ENCODE measurements at regions not wholly inside any gene's neighbourhood (a gene's known extent, or its start where the extent isn't known, plus 50 kb on each side); places are given as distances from the start of the nearest gene placed in this dataset.
"Not testable (repeated sequence)": the region's sequence is repeated elsewhere in the genome, so short reads cannot be mapped to it uniquely, and the experiment has no call there.

- H3K4me1 Mint-ChIP-seq (ENCODE audit: low read depth) = no peaks in the 10 kb centered on the region
- no peaks in the 10 kb centered on the region for H3K36me3 Mint-ChIP-seq (ENCODE audit: insufficient read depth)
- DNase-seq (ENCODE audit: low spot score, unreplicated experiment) = no peak
- H3K9me3 Mint-ChIP-seq (ENCODE audit: low read depth) = peaks cover 3% of the 10 kb centered on the region
- H3K27me3 Mint-ChIP-seq = no peaks in the 10 kb centered on the region
- H3K27ac Mint-ChIP-seq = no peak overlapping the region
- no peak overlapping the region for H3K4me3 Mint-ChIP-seq (ENCODE audit: low read depth)
- TF ChIP-seq CTCF (IDR thresholded peaks at IDR 0.05; ENCODE audit: unreplicated experiment) = no peak
These were observed 444.8 kb downstream of the MAT2B start for GRCh38 chr5:163950248-163950647.

GRCh38 chr5:163951069-163951468 lies 445.6 kb downstream of the MAT2B start:
- Mint-ChIP-seq H3K4me3 (ENCODE audit: low read depth) (no peak overlapping the region), H3K27ac (no peak overlapping the region), H3K4me1 (ENCODE audit: low read depth) (no peaks in the 10 kb centered on the region), H3K27me3 (no peaks in the 10 kb centered on the region), H3K9me3 (ENCODE audit: low read depth) (peaks cover 3% of the 10 kb centered on the region), H3K36me3 (ENCODE audit: insufficient read depth) (no peaks in the 10 kb centered on the region)
- no peak for TF ChIP-seq CTCF (IDR thresholded peaks at IDR 0.05; ENCODE audit: unreplicated experiment)
- no peak for DNase-seq (ENCODE audit: low spot score, unreplicated experiment)

DNA sequence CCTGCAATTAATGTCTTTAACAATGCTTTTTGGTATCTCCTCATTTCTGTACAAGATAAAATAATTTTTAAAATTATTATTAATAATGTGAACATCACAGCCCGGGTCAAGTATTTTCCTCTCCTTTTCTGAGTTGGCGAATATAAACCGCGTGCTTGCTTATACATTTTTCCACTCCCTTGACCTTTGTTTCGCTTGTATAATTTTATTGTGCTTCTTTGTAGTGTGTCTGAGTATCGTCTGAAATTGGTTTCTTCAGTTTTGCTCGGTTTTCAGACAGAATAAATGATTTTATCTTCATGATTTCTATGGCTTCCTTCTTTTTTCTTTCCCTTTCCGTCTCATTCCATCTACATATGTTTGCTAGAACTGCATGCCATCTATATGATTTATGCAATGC lies 448.5 kb downstream of the MAT2B start:
- TF ChIP-seq CTCF (IDR thresholded peaks at IDR 0.05; ENCODE audit: unreplicated experiment) = no peak
- H3K36me3 Mint-ChIP-seq (ENCODE audit: insufficient read depth) = no peaks in the 10 kb centered on the region

GRCh38 chr5:163961230-163961629 lies 455.8 kb downstream of the MAT2B start:
- H3K27ac Mint-ChIP-seq = not testable (repeated sequence)

More for the DNA sequence above, 448.5 kb downstream of the MAT2B start:
- H3K27me3 Mint-ChIP-seq = no peaks in the 10 kb centered on the region
- no peak for DNase-seq (ENCODE audit: low spot score, unreplicated experiment)
- no peak overlapping the region for H3K4me3 Mint-ChIP-seq (ENCODE audit: low read depth)
- peaks cover 3% of the 10 kb centered on the region for H3K9me3 Mint-ChIP-seq (ENCODE audit: low read depth)
- H3K27ac Mint-ChIP-seq = no peak overlapping the region
- no peaks in the 10 kb centered on the region for H3K4me1 Mint-ChIP-seq (ENCODE audit: low read depth)

DNA sequence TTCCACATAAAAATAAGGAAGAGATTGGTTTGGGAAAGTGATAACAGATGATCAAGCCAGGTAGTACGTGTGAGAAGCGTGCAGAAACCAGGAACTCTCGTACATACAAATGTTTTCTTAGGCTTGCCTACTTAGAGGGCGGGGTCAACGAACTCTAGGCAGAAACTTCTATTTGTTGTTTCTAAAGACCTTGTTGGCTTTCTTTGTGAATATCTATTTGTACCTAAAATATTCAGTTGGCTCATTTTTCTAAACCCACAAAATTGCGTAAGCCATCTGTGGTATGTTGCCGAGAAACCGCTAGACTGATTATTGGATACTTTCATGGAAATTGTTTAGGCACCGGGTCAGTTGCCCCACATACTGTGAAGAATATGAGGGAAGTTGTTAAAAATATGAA lies 458.5 kb downstream of the MAT2B start:
- Mint-ChIP-seq H3K4me1 (ENCODE audit: low read depth) (peaks cover 18% of the 10 kb centered on the region), H3K27me3 (no peaks in the 10 kb centered on the region), H3K36me3 (ENCODE audit: insufficient read depth) (no peaks in the 10 kb centered on the region), H3K27ac (no peak overlapping the region), H3K9me3 (ENCODE audit: low read depth) (no peaks in the 10 kb centered on the region), H3K4me3 (ENCODE audit: low read depth) (no peak overlapping the region)
- no peak for DNase-seq (ENCODE audit: low spot score, unreplicated experiment)
- TF ChIP-seq CTCF (IDR thresholded peaks at IDR 0.05; ENCODE audit: unreplicated experiment) = no peak

More at GRCh38 chr5:163961230-163961629, 455.8 kb downstream of the MAT2B start:
- not testable (repeated sequence) for H3K4me1 Mint-ChIP-seq (ENCODE audit: low read depth); DNase-seq (ENCODE audit: low spot score, unreplicated experiment); H3K27me3 Mint-ChIP-seq; H3K9me3 Mint-ChIP-seq (ENCODE audit: low read depth); H3K4me3 Mint-ChIP-seq (ENCODE audit: low read depth); H3K36me3 Mint-ChIP-seq (ENCODE audit: insufficient read depth)

GRCh38 chr5:163964671-163965070 lies 459.3 kb downstream of the MAT2B start:
- Mint-ChIP-seq H3K36me3 (ENCODE audit: insufficient read depth) (no peaks in the 10 kb centered on the region), H3K4me1 (ENCODE audit: low read depth) (peaks cover 18% of the 10 kb centered on the region), H3K27ac (no peak overlapping the region), H3K9me3 (ENCODE audit: low read depth) (no peaks in the 10 kb centered on the region), H3K4me3 (ENCODE audit: low read depth) (no peak overlapping the region), H3K27me3 (no peaks in the 10 kb centered on the region)
- TF ChIP-seq CTCF (IDR thresholded peaks at IDR 0.05; ENCODE audit: unreplicated experiment) = no peak
- DNase-seq (ENCODE audit: low spot score, unreplicated experiment) = no peak
